H1 (cell line): ENCODE measurements at regions not wholly inside any gene's neighbourhood (a gene's known extent, or its start where the extent isn't known, plus 50 kb on each side); places are given as distances from the start of the nearest gene placed in this dataset.

Source experiments
- CTCF ChIA-PET: fragments of 300-600 bp; sonication (Branson Sonifier 250); formaldehyde crosslinking; loops from one replicate; lab custom pipeline; 2021; ENCODE audit not compliant: partially characterized antibody; lab: Charles Lee
- POLR2A ChIA-PET: fragments of 300-600 bp; sonication (Branson Sonifier 250); formaldehyde crosslinking; loops from one replicate; lab custom pipeline; 2021; ENCODE audit warnings: inconsistent platforms; ENCODE audit not compliant: partially characterized antibody; lab: Charles Lee
- DNase-seq, 2 experiments: peaks; one replicate each; pipeline versions ENCODE4 v3.0.0 to v3.0.0-alpha.2; 2010 to 2022; ENCODE audit warnings: low spot score in 2 of 2, low read depth in 1 of 2, mixed read lengths in 1 of 2
- FAIRE-seq: peaks from 2 replicates; lab custom pipeline; 2011; peaks lifted over from hg19 to GRCh38; lab: Jason Lieb, UNC
- H2AFZ ChIP-seq: 2 replicates; pipeline ENCODE4 v1.8.1; 2012; ENCODE audit warnings: low read length, inconsistent platforms
- H2AK5ac ChIP-seq: 2 replicates; pipeline ENCODE4 v1.6.1; 2013; ENCODE audit warnings: low read depth, low read length
- H2BK120ac ChIP-seq: replicated peaks from 2 replicates; pipeline ENCODE3; 2013; ENCODE audit warnings: low read depth, low read length, inconsistent platforms
- H2BK12ac ChIP-seq: 2 replicates; pipeline ENCODE4 v1.6.1; 2013; ENCODE audit warnings: low read depth, low read length
- H2BK15ac ChIP-seq: 2 replicates; pipeline ENCODE4 v1.6.1; 2013; ENCODE audit warnings: low read length
- H2BK20ac ChIP-seq: 2 replicates; pipeline ENCODE4 v1.6.1; 2013; ENCODE audit warnings: low read length
- H2BK5ac ChIP-seq: 2 replicates; pipeline ENCODE4 v1.6.1; 2013; ENCODE audit warnings: low read depth, low read length
- H3K14ac ChIP-seq: 2 replicates; pipeline ENCODE4 v1.6.1; 2013; ENCODE audit warnings: inconsistent platforms; ENCODE audit not compliant: insufficient read length
- H3K18ac ChIP-seq: 2 replicates; pipeline ENCODE4 v1.6.1; 2013; ENCODE audit warnings: low read length; ENCODE audit errors: extremely low read depth
- H3K23ac ChIP-seq: 2 replicates; pipeline ENCODE4 v1.6.1; 2013; ENCODE audit warnings: inconsistent platforms; ENCODE audit not compliant: insufficient read length
- H3K23me2 ChIP-seq: 2 replicates; pipeline ENCODE4 v1.6.1; 2013; ENCODE audit warnings: low read depth, low read length
- H3K27ac ChIP-seq: 2 replicates; pipeline ENCODE4 v1.6.1; 2011; ENCODE audit warnings: low read depth, low read length, inconsistent platforms
- H3K27me3 ChIP-seq, 4 experiments: replicated peaks in 1 of 4; 1 replicate in 1 of 4; 2 replicates in 3 of 4; pipeline versions ENCODE4 v1.6.1 to v1.8.1; 2011 to 2013; ENCODE audit warnings: low read length in 3 of 4, mild to moderate bottlenecking in 3 of 4, inconsistent platforms in 2 of 4, mixed read lengths in 2 of 4, moderate library complexity in 1 of 4; ENCODE audit not compliant: control insufficient read depth in 3 of 4, insufficient read depth in 3 of 4; ENCODE audit errors: extremely low read depth in 1 of 4
- H3K36me3 ChIP-seq, 4 experiments: 2 replicates each; pipeline versions ENCODE4 v1.6.1 to v1.8.1; 2011 to 2013; ENCODE audit warnings: mild to moderate bottlenecking in 4 of 4, low read length in 3 of 4, moderate library complexity in 2 of 4, control low read depth in 1 of 4, inconsistent platforms in 1 of 4; ENCODE audit not compliant: insufficient read depth in 4 of 4, control insufficient read depth in 2 of 4
- H3K4ac ChIP-seq: replicated peaks from 2 replicates; pipeline ENCODE3; 2013; ENCODE audit warnings: low read length, low read depth, mixed read lengths, inconsistent platforms; ENCODE audit not compliant: insufficient read length
- H3K4me1 ChIP-seq, 4 experiments: replicated peaks in 1 of 4; 1 replicate in 1 of 4; 2 replicates in 3 of 4; pipeline versions ENCODE4 v1.6.1 to v1.8.1; 2011 to 2013; ENCODE audit warnings: low read length in 3 of 4, inconsistent platforms in 2 of 4, mixed read lengths in 1 of 4; ENCODE audit not compliant: insufficient read depth in 4 of 4, control insufficient read depth in 3 of 4
- H3K4me2 ChIP-seq, 2 experiments: 2 replicates each; pipeline versions ENCODE4 v1.6.1 to v1.8.1; 2011 to 2013; ENCODE audit warnings: low read depth in 2 of 2, low read length in 2 of 2, control low read depth in 1 of 2, inconsistent platforms in 1 of 2, mild to moderate bottlenecking in 1 of 2; ENCODE audit not compliant: insufficient read depth in 1 of 2
- H3K4me3 ChIP-seq, 4 experiments: fragments of 200-600, 300-600 bp in 1 of 4; sonication (generic), shearing (Covaris generic), sonication (Bioruptor Twin) in 1 of 4; 2 replicates each; pipeline versions ENCODE4 v1.5.1 to v1.8.1; 2011 to 2016; ENCODE audit warnings: low read length in 4 of 4, low read depth in 3 of 4, control low read depth in 2 of 4, inconsistent platforms in 2 of 4, mild to moderate bottlenecking in 2 of 4, mixed read lengths in 1 of 4, moderate library complexity in 1 of 4; ENCODE audit not compliant: insufficient read depth in 2 of 4; ENCODE audit errors: extremely low read depth in 1 of 4
- H3K56ac ChIP-seq: replicated peaks from 2 replicates; pipeline ENCODE3; 2013; ENCODE audit warnings: low read depth, mild to moderate bottlenecking, mixed read lengths, low read length, inconsistent platforms; ENCODE audit not compliant: insufficient read length
- H3K79me1 ChIP-seq: 2 replicates; pipeline ENCODE4 v1.6.1; 2013; ENCODE audit warnings: low read depth, low read length, control low read depth
- H3K79me2 ChIP-seq, 2 experiments: 2 replicates each; pipeline versions ENCODE4 v1.6.1 to v1.8.1; 2012 to 2013; ENCODE audit warnings: low read length in 2 of 2, mild to moderate bottlenecking in 2 of 2, inconsistent platforms in 1 of 2; ENCODE audit not compliant: insufficient read depth in 2 of 2, control insufficient read depth in 1 of 2
- H3K9ac ChIP-seq, 4 experiments: replicated peaks in 1 of 4; 1 replicate in 1 of 4; 2 replicates in 3 of 4; pipeline versions ENCODE4 v1.6.1 to v1.8.1; 2011 to 2013; ENCODE audit warnings: low read depth in 3 of 4, low read length in 3 of 4, control low read depth in 2 of 4, mild to moderate bottlenecking in 2 of 4, moderate library complexity in 2 of 4, inconsistent platforms in 1 of 4; ENCODE audit errors: extremely low read depth in 1 of 4
- H3K9me3 ChIP-seq, 2 experiments: 2 replicates each; pipeline versions ENCODE4 v1.6.1 to v1.8.1; 2012 to 2013; ENCODE audit warnings: mild to moderate bottlenecking in 2 of 2, moderate library complexity in 2 of 2, control low read depth in 1 of 2, inconsistent platforms in 1 of 2, low read depth in 1 of 2, low read length in 1 of 2, mixed read lengths in 1 of 2; ENCODE audit not compliant: insufficient read depth in 2 of 2
- H4K20me1 ChIP-seq, 2 experiments: replicated peaks in 1 of 2; 2 replicates each; pipeline versions ENCODE3 to v1.8.1; 2011 to 2013; ENCODE audit warnings: inconsistent platforms in 2 of 2, low read length in 2 of 2, mild to moderate bottlenecking in 1 of 2; ENCODE audit not compliant: insufficient read depth in 2 of 2, control insufficient read depth in 1 of 2
- H4K5ac ChIP-seq: 2 replicates; pipeline ENCODE4 v1.6.1; 2013; ENCODE audit warnings: low read length, low read depth, mixed read lengths, inconsistent platforms; ENCODE audit not compliant: insufficient read length
- H4K8ac ChIP-seq: 2 replicates; pipeline ENCODE4 v1.8.0; 2013; ENCODE audit warnings: mild to moderate bottlenecking, moderate library complexity, low read length, inconsistent platforms; ENCODE audit not compliant: insufficient read depth; ENCODE audit errors: extremely low read depth
- H4K91ac ChIP-seq: replicated peaks from 2 replicates; pipeline ENCODE3; 2013; ENCODE audit warnings: low read length, mixed read lengths, inconsistent platforms; ENCODE audit not compliant: insufficient read length
- BACH1 ChIP-seq: IDR thresholded peaks from 2 replicates; pipeline ENCODE4 v1.6.1; 2012; ENCODE audit warnings: low read length, improper control_type of control experiment
- CEBPB ChIP-seq: IDR thresholded peaks from 2 replicates; pipeline ENCODE4 v1.6.1; 2012; ENCODE audit warnings: low read depth, low read length
- EZH2 ChIP-seq: fragments of 200-600 bp; sonication (generic); IDR thresholded peaks from 2 replicates; pipeline ENCODE4 v1.7.1; 2012; ENCODE audit warnings: low read depth, mild to moderate bottlenecking, moderate library complexity, low read length, inconsistent platforms; ENCODE audit not compliant: severe bottlenecking
- GTF2F1 ChIP-seq: IDR thresholded peaks from 2 replicates; pipeline ENCODE4 v1.6.1; 2012; ENCODE audit warnings: low read depth, low read length, improper control_type of control experiment, borderline replicate concordance
- KDM1A ChIP-seq: fragments of 200-600, 300-600 bp; sonication (generic); IDR thresholded peaks from 2 replicates; pipeline ENCODE4 v1.7.1; 2016; ENCODE audit warnings: mild to moderate bottlenecking, low read length, borderline replicate concordance
- MAX ChIP-seq: IDR thresholded peaks from 2 replicates; pipeline ENCODE4 v1.6.1; 2012; ENCODE audit warnings: inconsistent platforms
- PHF8 ChIP-seq: fragments of 200-600 bp; sonication (generic); conservative IDR thresholded peaks from 2 replicates; pipeline ENCODE4 v1.7.1; 2012; ENCODE audit warnings: low read depth, mild to moderate bottlenecking, inconsistent platforms, low read length, moderate library complexity
- SIN3A ChIP-seq, 2 experiments: IDR thresholded peaks in 1 of 2; conservative IDR thresholded peaks in 1 of 2; 2 replicates each; pipeline ENCODE4 v1.6.1; 2011 to 2012; ENCODE audit warnings: low read length in 2 of 2, improper control_type of control experiment in 1 of 2, low read depth in 1 of 2, mild to moderate bottlenecking in 1 of 2
- TEAD4 ChIP-seq: IDR thresholded peaks from 2 replicates; pipeline ENCODE4 v1.6.1; 2012; ENCODE audit warnings: low read depth, low read length, inconsistent platforms, mixed read lengths
- WGBS, 2 experiments: shearing (Covaris generic) in 1 of 2; methylation state at CpG; one replicate each; pipeline versions ENCODE4 v1.1.6 to v1.1.7; 2013 to 2015; ENCODE audit warnings: low lambda C conversion rate in 2 of 2, mixed read lengths in 2 of 2, inconsistent platforms in 1 of 2, low coverage in 1 of 2, missing lambda C conversion rate in 1 of 2; ENCODE audit not compliant: insufficient replicate concordance in 2 of 2, insufficient coverage in 1 of 2, insufficient read length in 1 of 2; ENCODE audit errors: extremely low coverage in 1 of 2, missing lambda C conversion rate in 1 of 2; 5-methylcytosine and 5-hydroxymethylcytosine counted together

DNA sequence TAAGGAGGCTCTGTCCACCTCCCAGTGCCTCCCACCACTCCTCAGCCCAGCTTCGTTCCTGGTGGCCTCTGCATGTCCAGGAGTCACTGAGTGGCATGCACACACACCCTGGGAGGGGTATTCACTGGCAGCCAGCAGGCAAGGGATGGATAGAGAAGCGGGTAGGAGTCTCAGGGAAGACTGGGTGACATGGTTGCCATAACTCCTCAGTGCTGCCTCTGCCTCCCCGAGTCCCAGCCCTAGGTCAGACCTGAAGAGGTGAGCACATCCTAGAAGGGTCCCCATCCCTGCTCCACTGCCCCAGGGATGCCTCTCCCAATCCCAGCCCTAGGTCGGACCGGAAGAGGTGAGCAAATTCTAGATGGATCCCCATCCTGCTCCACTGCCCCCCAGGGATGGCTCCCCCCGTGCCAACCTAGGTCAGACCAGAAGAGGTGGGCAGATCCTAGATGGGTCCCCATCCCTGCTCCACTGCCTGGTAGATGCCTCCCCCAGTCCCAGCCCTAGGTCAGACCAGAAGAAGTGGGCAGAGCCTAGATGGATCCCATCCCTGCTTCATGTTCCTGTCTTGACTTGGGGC lies 197.0 kb downstream of the IRF8 start:
- CTCF ChIA-PET = interaction anchor here (0.8 to 1.8 kb wide), 3 partner anchors 14 to 156 kb away, joined by 4 to 6 read pairs (median 4); no protein-coding TSS in a partner anchor
- H2BK15ac ChIP-seq = no peak overlapping the region
- H2BK5ac ChIP-seq = no peak overlapping the region
- no peaks in the 10 kb centered on the region for H3K27me3 ChIP-seq
- no peaks in the 10 kb centered on the region for H3K79me1 ChIP-seq
- H3K4me3 ChIP-seq = no peak overlapping the region
- H3K9ac ChIP-seq = no peak overlapping the region
- no peak overlapping the region for H4K8ac ChIP-seq
- FAIRE-seq (no peak), DNase-seq (no peak)
- no peak overlapping the region for H3K4me2 ChIP-seq
- H3K79me2 ChIP-seq = no peaks in the 10 kb centered on the region
- H4K5ac ChIP-seq = no peak overlapping the region
- no peak overlapping the region for H3K14ac ChIP-seq
- POLR2A ChIA-PET = no interaction called here
- no peak overlapping the region for H3K27ac ChIP-seq
- H3K4ac ChIP-seq = no peak overlapping the region
- H3K23ac ChIP-seq = no peak overlapping the region
- H2BK12ac ChIP-seq = no peak overlapping the region
- H2BK120ac ChIP-seq = no peak overlapping the region
- H3K18ac ChIP-seq = no peak overlapping the region
- H2AFZ ChIP-seq = no peak overlapping the region
- no peaks in the 10 kb centered on the region for H3K4me1 ChIP-seq
- H2BK20ac ChIP-seq = no peak overlapping the region
- H3K36me3 ChIP-seq = no peaks in the 10 kb centered on the region
- H2AK5ac ChIP-seq = no peak overlapping the region
- no peak overlapping the region for H3K56ac ChIP-seq
- H4K91ac ChIP-seq = no peak overlapping the region
- H4K20me1 ChIP-seq = no peaks in the 10 kb centered on the region
- WGBS, 2 experiments = 95% methylated on average over 5 of the region's 6 CpGs; no CpG with 5 or more reads in 1 of the 2 experiments
- H3K9me3 ChIP-seq = no peaks in the 10 kb centered on the region
- TF ChIP-seq PHF8 (no peak), GTF2F1 (no peak), CEBPB (no peak), EZH2 (no peak), MAX (no peak), BACH1 (no peak), TEAD4 (no peak), SIN3A (conservative IDR thresholded peaks at IDR 0.05 in 1 of 2, IDR thresholded peaks at IDR 0.05 in 1 of 2; ENCODE audit: low read depth in 1 of 2, low read length in 2 of 2) (no peak), KDM1A (no peak)
- TF ChIP-seq, all 59 proteins: peak for 0
- 0 out of 2 replicates have a peak, but pooled peaks cover 1% of the 10 kb centered on the region for H3K23me2 ChIP-seq
